ENCODE measurements at regions not wholly inside any gene's neighbourhood (a gene's known extent, or its start where the extent isn't known, plus 50 kb on each side); places are given as distances from the start of the nearest gene placed in this dataset.
"Not testable (repeated sequence)": the region's sequence is repeated elsewhere in the genome, so short reads cannot be mapped to it uniquely, and the experiment has no call there.

DNA sequence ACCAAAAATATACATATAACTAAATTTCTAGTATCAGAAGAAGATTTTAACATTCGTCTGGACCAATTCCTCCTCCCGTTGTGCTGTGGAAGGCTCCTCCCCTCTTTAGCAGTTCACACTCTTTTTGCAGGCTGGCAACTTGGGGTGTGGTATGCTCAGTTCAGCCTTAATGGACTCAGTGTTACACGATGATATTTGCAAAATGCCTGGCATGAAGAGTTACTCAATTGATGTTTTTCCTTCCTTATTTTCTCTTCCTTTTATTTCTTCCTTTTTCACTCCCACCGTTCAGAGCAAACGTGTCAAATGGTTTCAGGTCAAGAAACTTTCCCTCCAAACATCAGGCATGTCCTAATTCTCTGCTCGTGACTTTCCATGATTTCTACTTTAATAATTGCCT is 248.3 kb downstream of the PHF14 start:
- DNase-seq: no peak

GRCh38 chr7:11224535-11224934 is 250.9 kb downstream of the PHF14 start:
- DNase-seq: no peak

- no peak for DNase-seq
Measured at GRCh38 chr7:11228515-11228914, 254.8 kb downstream of the PHF14 start.

DNA sequence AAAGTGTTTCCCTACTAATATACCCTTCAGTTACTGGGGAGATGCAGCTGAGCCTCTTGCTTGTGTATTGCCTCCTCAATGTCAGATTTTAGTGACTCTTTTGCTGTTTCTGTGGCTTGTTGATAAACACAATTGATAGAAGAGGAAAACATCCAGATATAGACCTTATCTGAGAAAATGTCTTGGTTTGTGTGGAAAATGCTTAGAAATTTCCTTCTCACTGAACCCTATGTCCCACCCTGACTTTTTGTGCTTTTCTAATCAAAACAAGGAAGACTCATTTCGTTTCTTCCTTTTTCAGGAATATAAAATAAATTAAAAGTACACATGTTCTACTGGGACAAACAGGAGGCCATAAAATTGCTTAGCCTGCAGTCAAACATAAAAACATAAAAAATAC is 257.5 kb downstream of the PHF14 start:
- no peak for DNase-seq

GRCh38 chr7:11232462-11232861 is 258.8 kb downstream of the PHF14 start:
- no peak for DNase-seq

GRCh38 chr7:11233871-11234270 is 260.2 kb downstream of the PHF14 start:
- DNase-seq: no peak

- DNase-seq: no peak
Measured at GRCh38 chr7:11235491-11235890, 261.8 kb downstream of the PHF14 start.

DNA sequence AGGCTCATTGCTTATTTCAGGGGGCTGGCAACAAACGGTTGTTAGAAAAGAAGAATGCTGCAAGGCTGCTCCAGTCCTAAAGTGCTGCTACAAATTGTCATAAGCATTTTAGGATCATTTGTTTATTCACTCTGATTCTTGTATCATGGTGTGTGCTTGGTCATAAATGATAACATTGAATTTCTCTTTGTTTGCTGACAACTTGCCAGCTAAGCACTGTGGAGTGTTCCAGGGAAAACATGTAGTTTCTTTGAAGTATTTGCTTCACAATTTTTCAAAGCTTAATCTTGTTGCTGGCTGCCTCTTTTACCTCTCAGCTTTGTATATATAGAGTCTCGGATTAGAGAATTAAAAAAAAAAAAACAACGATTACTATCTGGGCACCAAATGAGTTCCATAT is 263.0 kb downstream of the PHF14 start:
- DNase-seq: no peak

DNA sequence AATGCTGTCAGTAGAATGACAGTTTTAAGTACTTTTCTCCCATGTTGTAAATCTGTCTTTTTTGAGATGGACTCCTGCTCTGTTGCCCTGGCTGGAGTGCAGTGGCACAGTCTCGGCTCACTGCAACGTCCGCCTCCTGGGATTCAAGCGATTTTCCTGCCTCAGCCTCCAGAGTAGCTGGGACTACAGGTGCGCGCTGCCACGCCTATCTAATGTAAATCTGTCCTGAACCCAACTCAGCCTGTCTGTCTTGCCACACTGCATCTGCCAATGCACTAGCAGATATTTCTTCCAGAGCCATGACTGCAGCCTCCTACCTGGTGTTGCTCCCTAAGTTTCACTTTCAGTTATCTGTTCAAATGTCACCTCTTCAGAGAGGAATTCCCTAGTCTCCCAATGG is 264.1 kb downstream of the PHF14 start:
- DNase-seq: no peak

- no peak for DNase-seq
Measured at GRCh38 chr7:11239316-11239715, 265.6 kb downstream of the PHF14 start.

GRCh38 chr7:11243739-11244138 is 270.1 kb downstream of the PHF14 start:
- DNase-seq: no peak

DNA sequence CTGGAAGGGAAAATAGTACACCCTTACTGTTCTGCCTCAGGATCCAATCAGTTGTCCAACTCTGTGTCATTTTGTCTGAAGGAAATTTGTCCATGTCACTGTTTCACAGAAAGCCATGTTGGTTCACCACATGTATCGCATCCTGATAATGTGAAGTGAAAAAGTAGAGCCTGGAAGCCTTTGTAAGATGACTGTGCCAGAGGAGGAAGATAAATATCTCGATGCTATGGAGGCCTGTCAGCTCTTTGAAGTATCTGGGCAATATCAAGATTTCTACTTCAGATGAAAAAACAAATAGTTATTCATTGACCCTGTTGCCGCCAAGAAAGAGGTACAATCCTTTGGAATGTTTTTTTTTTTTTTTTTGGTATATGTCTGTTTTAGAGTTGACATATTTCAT is 270.5 kb downstream of the PHF14 start:
- DNase-seq: no peak

- DNase-seq: no peak
Measured at GRCh38 chr7:11247545-11247944, 273.9 kb downstream of the PHF14 start.

- DNase-seq: no peak
Measured at GRCh38 chr7:11251436-11251835, 277.8 kb downstream of the PHF14 start.

DNA sequence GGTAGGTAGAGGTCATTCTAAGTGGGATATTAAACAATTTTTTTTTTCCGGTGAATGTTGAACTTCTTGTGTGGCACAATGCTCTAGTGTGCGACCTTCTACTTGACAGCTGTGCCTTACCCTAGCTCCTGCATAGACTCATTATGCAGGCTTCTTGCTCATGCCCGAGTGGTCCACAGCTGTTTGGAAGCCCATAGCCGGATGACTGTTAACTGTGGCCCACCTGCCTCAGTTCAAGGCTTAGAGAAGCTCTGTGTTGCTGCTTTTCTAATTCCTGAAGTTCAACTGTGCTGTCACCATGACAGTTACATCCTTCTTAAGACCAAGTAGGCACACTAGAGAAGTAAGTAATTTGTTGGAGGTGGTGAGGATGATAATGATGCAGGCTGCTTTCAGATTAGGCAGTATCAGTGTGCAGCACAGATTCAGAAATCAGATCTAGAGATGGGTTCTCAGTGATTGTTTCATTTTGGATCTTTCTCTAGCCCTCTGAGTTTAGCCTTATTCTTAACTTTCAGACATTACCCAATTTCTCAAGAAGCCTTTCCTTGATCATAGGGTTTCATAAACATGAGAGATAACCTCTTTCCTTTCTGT is 278.4 kb downstream of the PHF14 start:
- DNase-seq: no peak

- DNase-seq: no peak
Measured at GRCh38 chr7:11252705-11253272, 279.1 kb downstream of the PHF14 start.

- DNase-seq: no peak
Measured at GRCh38 chr7:11256501-11256900, 282.8 kb downstream of the PHF14 start.

DNA sequence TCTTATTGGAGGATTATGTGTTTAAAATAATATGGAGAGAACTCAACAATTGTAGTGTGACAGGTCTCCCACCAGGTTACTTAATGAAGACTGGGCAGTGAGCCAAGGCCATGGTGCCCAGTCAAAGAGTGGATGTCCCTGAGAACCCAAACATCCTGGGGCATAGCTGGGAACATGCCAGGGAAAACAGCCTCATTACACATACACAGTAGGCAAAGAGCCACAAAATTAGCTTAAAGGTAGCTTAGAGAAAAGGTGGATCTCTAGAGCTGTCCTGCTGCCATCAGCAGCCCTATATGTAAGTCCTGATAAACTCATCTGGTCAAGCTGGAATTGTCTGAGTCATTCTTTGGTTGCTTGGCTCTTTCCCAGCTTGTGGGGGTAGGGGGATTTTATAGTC is 287.8 kb downstream of the PHF14 start:
- no peak for DNase-seq

- no peak for DNase-seq
Measured at GRCh38 chr7:11266101-11266500, 292.4 kb downstream of the PHF14 start.

GRCh38 chr7:11272352-11272751 is 298.7 kb downstream of the PHF14 start:
- DNase-seq: no peak

DNA sequence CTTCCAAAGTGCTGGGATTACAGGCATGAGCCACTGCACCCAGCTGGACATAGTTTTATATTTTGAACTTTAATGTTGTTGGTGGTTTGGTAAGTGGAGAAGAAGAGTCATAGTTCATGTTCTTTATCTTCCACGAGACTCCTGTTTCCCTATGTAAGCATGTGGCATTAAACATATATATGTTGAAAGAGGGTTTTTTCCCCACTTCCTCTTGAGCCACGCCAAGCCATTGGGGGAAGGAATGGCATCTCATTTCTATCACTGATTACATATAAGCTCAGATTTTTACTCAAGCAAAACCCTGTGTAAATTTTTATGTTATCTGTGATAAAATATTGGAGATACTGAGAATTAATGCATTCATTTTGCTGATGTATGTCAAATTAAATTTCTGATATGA is 300.4 kb downstream of the PHF14 start:
- no peak for DNase-seq

DNA sequence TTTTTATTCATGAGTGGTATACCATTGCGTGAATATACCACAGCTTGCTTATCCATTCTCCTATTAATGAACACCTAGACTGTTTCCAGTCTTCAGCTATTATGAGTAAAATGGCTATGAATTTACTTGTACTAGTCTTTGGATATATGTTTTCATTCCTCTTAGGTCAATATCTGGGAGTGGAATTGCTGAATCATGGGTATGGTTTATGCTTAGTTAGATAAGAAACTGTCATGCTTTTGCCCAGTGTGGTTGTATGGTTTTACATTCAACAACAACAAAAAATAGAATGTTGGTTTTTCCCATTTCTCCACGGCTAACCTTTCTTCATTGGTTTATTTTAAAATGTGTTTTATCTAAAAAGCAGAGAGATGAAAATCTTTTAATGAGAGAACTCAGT is 308.3 kb downstream of the PHF14 start:
- no peak for DNase-seq

- not testable (repeated sequence) for DNase-seq
Measured at GRCh38 chr7:11283584-11283983, 309.9 kb downstream of the PHF14 start.

DNA sequence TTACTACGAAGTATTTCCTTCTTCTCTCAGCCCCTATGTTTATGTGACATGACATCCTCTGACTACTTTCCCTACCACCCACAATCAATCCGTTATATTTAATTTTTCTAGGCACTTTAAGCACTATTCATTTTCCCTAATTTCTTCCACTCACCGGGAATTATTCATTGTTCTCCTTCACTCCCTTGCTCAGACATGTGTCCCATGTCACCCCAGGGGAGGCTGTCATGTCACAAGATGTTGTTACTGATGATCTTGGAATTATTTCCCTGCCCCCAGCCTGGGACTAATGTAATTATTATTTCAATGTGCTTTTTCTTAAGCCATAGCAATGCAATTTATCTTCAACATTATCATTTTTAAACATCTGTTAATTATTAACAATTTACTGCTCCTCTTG is 317.2 kb downstream of the PHF14 start:
- no peak for DNase-seq

GRCh38 chr7:11294218-11294617 is 320.5 kb downstream of the PHF14 start:
- DNase-seq: no peak
